ENCODE measurements at regions not wholly inside any gene's neighbourhood (a gene's known extent, or its start where the extent isn't known, plus 50 kb on each side); places are given as distances from the start of the nearest gene placed in this dataset.

DNA sequence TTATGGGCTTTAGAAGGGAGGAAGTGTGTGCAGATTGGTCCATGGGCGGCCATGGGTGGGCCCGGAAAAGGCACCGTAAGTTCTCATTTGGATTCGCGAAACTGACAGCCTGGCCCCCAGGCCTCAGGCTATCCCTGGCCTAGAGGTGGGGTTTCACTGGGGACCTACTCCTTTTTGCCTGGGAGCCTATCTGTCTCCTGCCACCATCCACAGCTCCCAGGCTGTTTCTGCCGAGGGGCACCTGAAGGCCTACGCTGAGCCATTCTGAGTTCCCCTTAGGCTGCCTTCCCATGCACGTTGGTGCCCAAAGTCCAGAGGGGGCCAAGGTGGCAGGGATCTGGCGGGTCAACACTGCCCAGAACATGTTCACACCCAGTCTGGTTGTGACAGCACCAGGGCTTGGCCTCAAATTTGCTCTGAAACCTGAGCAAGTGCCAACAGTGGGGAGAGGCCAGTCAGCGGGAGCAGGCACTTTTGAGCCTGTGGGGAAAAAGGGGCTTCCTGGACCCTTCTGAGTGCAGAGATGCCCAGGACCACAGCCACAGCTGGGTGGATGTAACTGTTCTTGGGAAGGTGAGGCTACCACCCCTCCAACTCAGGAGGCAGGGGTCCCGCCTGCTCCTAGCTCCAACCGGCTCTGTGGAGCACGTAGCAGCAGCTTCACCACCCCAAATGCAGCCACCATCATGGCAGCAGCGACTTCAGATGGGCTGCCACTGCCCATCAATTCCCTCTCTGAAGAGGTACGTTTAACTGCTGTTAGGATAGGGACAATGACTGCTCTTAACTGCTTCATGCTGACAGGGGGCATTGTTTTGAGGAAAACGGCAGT lies 73.6 kb upstream of the ZNF804A start:
- H3K9me3 ChIP-seq (ENCODE audit: control insufficient read depth, low read depth, low read length): peaks cover 11% of the 10 kb centered on the region
- DNase-seq: no peak
- no peak overlapping the region for H3K4me3 ChIP-seq (ENCODE audit: low read length)
- H3K36me3 ChIP-seq (ENCODE audit: control insufficient read depth, insufficient read depth, low read length): no peaks in the 10 kb centered on the region
- H3K4me1 ChIP-seq (ENCODE audit: control insufficient read depth, insufficient read depth, low read length): no peaks in the 10 kb centered on the region
- WGBS (ENCODE audit: insufficient coverage, low lambda C conversion rate): no CpG with 5 or more reads among the region's 16 CpGs
- no peaks in the 10 kb centered on the region for H3K27me3 ChIP-seq (ENCODE audit: control insufficient read depth, insufficient read depth, low read length)
- H3K27ac ChIP-seq (ENCODE audit: low read length): no peak overlapping the region

DNA sequence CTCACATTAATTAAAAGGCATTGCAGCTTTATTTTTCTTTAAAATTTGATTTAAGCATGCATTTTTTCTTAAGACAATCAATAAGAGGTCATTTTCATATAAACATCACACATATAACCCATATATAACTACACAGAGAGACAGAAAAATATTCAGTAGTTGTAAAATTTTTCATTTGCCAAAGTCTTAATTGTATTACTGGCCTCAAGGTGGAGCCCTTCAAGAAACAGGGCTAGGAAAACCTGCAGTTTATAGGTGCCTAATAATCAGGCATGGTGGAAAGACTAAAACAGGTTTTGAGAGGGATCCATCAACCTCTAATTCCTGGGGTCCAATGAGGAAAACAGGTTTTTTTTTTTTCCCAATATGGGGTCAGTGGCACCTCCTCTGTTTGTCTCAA lies 71.3 kb upstream of the ZNF804A start:
- H3K4me1 ChIP-seq (ENCODE audit: control insufficient read depth, insufficient read depth, low read length): no peaks in the 10 kb centered on the region
- no peaks in the 10 kb centered on the region for H3K36me3 ChIP-seq (ENCODE audit: control insufficient read depth, insufficient read depth, low read length)
- no peak overlapping the region for H3K27ac ChIP-seq (ENCODE audit: low read length)
- H3K4me3 ChIP-seq (ENCODE audit: low read length): no peak overlapping the region
- DNase-seq: no peak
- H3K27me3 ChIP-seq (ENCODE audit: control insufficient read depth, insufficient read depth, low read length): no peaks in the 10 kb centered on the region
- peaks cover 11% of the 10 kb centered on the region for H3K9me3 ChIP-seq (ENCODE audit: control insufficient read depth, low read depth, low read length)

DNA sequence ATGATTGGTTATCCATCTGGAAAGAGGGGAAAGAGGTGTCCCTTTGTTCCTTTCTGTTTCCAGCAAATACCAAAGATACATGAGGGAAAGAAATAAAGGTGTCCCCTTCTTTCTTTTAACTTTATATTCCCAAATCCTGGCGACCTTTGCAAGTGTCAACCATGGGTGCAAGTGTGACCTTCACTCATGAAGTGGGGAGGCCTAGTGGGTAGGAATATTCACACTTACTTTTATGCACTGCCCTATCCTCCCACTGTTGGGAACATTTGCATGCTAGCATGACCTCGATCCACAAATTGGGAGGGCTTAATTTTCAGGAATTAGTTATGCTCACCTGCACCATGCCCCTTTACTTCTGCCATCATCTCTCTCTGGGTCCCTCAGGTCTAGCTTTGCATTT lies 70.2 kb upstream of the ZNF804A start:
- Histone ChIP-seq H3K27ac (ENCODE audit: low read length) (no peak overlapping the region), H3K27me3 (ENCODE audit: control insufficient read depth, insufficient read depth, low read length) (no peaks in the 10 kb centered on the region), H3K4me1 (ENCODE audit: control insufficient read depth, insufficient read depth, low read length) (no peaks in the 10 kb centered on the region), H3K36me3 (ENCODE audit: control insufficient read depth, insufficient read depth, low read length) (no peaks in the 10 kb centered on the region), H3K4me3 (ENCODE audit: low read length) (no peak overlapping the region), H3K9me3 (ENCODE audit: control insufficient read depth, low read depth, low read length) (peaks cover 11% of the 10 kb centered on the region)
- no CpG with 5 or more reads among the region's 2 CpGs for WGBS (ENCODE audit: insufficient coverage, low lambda C conversion rate)
- DNase-seq: no peak

DNA sequence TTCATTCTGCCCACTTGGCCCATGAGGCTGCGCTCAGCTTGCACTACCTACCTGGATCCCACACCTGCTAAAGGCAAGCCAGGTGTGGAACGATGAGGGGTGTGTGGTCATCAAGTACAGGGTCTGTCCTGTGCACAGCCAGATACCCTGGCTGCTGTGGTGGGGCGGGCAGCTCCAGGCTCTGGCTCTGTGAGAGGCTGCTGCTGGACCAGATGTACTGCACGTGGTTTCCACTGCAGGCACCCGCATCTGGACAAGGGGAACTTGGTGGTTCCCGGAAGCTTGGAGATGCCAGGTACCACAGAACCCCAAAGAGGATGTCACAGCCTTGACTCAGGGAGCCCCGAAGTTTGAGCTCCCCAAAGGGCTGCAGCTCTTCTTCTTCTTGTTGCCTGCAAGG lies 68.1 kb upstream of the ZNF804A start:
- no peak for DNase-seq
- Histone ChIP-seq H3K27me3 (ENCODE audit: control insufficient read depth, insufficient read depth, low read length) (no peaks in the 10 kb centered on the region), H3K36me3 (ENCODE audit: control insufficient read depth, insufficient read depth, low read length) (no peaks in the 10 kb centered on the region), H3K9me3 (ENCODE audit: control insufficient read depth, low read depth, low read length) (peaks cover 11% of the 10 kb centered on the region), H3K4me3 (ENCODE audit: low read length) (no peak overlapping the region), H3K4me1 (ENCODE audit: control insufficient read depth, insufficient read depth, low read length) (no peaks in the 10 kb centered on the region), H3K27ac (ENCODE audit: low read length) (no peak overlapping the region)
- WGBS (ENCODE audit: insufficient coverage, low lambda C conversion rate): no CpG with 5 or more reads among the region's 7 CpGs

DNA sequence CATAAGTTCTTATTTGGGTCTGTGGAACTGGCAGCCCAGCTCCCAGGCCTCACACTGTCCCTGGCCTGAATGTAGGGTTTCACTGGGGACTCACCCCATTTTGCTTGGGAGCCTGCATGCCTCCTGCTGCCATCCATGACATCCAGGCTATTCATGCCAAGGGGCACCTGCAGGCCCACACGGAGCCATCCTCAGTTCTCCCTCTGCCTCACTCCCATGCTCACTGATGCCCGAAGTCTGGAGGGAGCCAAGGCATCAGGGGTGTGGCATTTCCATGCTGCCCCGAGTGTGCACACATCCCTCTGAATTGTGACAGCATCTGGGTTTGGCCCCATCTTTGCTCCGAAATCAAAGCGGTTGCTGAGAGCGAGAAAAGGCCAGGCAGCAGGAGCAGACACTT lies 67.4 kb upstream of the ZNF804A start:
- no peaks in the 10 kb centered on the region for H3K27me3 ChIP-seq (ENCODE audit: control insufficient read depth, insufficient read depth, low read length)
- H3K9me3 ChIP-seq (ENCODE audit: control insufficient read depth, low read depth, low read length): peaks cover 11% of the 10 kb centered on the region
- DNase-seq: no peak
- H3K4me3 ChIP-seq (ENCODE audit: low read length): no peak overlapping the region
- WGBS (ENCODE audit: insufficient coverage, low lambda C conversion rate): no CpG with 5 or more reads among the region's 6 CpGs
- H3K27ac ChIP-seq (ENCODE audit: low read length): no peak overlapping the region
- no peaks in the 10 kb centered on the region for H3K36me3 ChIP-seq (ENCODE audit: control insufficient read depth, insufficient read depth, low read length)
- no peaks in the 10 kb centered on the region for H3K4me1 ChIP-seq (ENCODE audit: control insufficient read depth, insufficient read depth, low read length)

DNA sequence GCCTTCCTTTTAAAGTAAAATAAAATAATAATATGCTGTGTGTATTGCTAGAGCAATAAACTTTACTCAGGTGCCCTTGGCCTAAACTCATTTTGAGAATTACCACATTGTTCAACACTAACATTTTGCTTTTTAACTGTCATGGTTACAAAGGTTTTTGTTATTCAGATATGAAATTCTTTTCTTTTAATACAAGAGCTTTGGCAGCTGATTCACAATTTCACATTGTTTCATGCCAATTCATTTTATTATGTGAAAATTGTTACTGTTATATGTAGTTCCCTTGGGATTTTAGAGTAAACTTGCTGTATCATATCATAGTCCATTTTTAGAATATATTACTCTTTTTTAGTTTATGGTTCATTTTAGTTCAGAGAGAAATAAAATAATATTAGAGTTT lies 65.8 kb upstream of the ZNF804A start:
- Histone ChIP-seq H3K4me3 (ENCODE audit: low read length) (no peak overlapping the region), H3K27me3 (ENCODE audit: control insufficient read depth, insufficient read depth, low read length) (no peaks in the 10 kb centered on the region), H3K36me3 (ENCODE audit: control insufficient read depth, insufficient read depth, low read length) (no peaks in the 10 kb centered on the region), H3K27ac (ENCODE audit: low read length) (no peak overlapping the region), H3K4me1 (ENCODE audit: control insufficient read depth, insufficient read depth, low read length) (no peaks in the 10 kb centered on the region), H3K9me3 (ENCODE audit: control insufficient read depth, low read depth, low read length) (peaks cover 11% of the 10 kb centered on the region)
- DNase-seq: no peak

DNA sequence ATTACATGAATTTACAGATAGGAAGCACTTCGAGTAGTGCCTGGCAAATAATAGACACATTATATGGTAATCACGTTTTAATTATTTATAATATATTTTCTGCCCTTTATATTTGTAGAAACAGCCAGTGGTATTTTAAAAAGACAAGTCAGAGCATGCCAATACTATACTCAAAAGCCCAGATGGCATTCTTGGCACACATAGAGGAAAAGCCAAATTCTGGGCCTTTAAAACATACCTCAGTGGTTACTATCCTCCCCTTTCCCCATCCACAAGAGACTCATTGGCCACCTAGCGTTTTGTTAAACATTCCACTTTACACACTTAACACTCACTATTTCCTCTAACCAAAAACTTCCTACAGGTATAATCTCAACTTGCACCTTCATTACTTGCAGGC lies 63.3 kb upstream of the ZNF804A start:
- WGBS (ENCODE audit: insufficient coverage, low lambda C conversion rate): 100% methylated on average over 1 of the region's 3 CpGs
- H3K4me3 ChIP-seq (ENCODE audit: low read length): no peak overlapping the region
- no peak for DNase-seq
- H3K27ac ChIP-seq (ENCODE audit: low read length): no peak overlapping the region
- no peaks in the 10 kb centered on the region for H3K36me3 ChIP-seq (ENCODE audit: control insufficient read depth, insufficient read depth, low read length)
- H3K27me3 ChIP-seq (ENCODE audit: control insufficient read depth, insufficient read depth, low read length): no peaks in the 10 kb centered on the region
- H3K9me3 ChIP-seq (ENCODE audit: control insufficient read depth, low read depth, low read length): no peaks in the 10 kb centered on the region
- H3K4me1 ChIP-seq (ENCODE audit: control insufficient read depth, insufficient read depth, low read length): no peaks in the 10 kb centered on the region

DNA sequence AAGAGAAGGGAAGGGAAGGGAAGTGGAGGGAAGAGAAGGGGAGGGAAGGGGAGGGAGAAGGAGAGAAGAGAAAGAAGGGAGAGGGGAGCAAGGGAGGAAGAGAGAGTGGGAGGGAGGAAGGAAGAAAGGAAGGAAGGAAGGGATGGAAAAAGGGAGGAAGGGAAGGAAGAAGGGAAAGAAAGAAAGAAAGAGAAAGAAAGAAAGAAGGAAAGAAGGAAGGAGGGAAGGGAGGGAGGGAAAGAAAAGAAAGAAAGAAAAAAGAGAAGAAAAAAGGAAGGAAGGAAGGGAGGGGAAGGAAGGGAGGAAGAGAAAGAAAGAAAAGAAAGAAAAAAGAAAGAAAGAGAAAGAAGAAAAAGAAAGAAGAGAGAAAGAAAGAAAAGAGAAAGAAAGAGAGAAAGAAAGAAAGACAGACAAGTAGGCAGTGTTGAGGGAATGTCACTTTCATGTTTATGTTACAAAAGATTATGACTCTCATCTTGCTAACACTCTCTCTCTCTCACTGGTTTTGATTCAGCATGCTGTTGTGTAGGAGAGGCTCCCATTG lies 58.0 kb upstream of the ZNF804A start:
- Histone ChIP-seq H3K4me1 (ENCODE audit: control insufficient read depth, insufficient read depth, low read length) (no peaks in the 10 kb centered on the region), H3K9me3 (ENCODE audit: control insufficient read depth, low read depth, low read length) (no peaks in the 10 kb centered on the region), H3K36me3 (ENCODE audit: control insufficient read depth, insufficient read depth, low read length) (no peaks in the 10 kb centered on the region), H3K27ac (ENCODE audit: low read length) (no peak overlapping the region), H3K27me3 (ENCODE audit: control insufficient read depth, insufficient read depth, low read length) (no peaks in the 10 kb centered on the region), H3K4me3 (ENCODE audit: low read length) (no peak overlapping the region)
- DNase-seq: no peak

DNA sequence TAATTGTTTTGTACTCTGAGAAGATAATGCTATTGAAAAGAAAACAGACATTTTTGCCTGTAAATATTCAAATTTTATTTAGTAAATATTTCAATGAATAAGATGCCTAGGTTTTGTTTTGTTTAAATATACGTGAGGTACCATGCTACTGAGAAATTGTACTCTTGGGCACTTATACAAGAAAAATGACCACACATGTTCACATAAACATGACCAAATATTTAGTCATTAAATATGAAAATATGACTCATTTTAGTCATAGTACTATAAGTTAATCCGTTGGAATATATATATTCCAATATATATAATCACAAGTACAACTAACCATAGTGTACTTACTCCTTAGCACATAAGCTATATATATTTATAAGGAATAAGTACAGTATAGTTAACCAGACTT lies 56.7 kb upstream of the ZNF804A start:
- H3K27me3 ChIP-seq (ENCODE audit: control insufficient read depth, insufficient read depth, low read length): no peaks in the 10 kb centered on the region
- H3K4me3 ChIP-seq (ENCODE audit: low read length): no peak overlapping the region
- WGBS (ENCODE audit: insufficient coverage, low lambda C conversion rate): 60% methylated on average over 1 of the region's 2 CpGs
- no peak overlapping the region for H3K27ac ChIP-seq (ENCODE audit: low read length)
- no peak for DNase-seq
- no peaks in the 10 kb centered on the region for H3K36me3 ChIP-seq (ENCODE audit: control insufficient read depth, insufficient read depth, low read length)
- H3K9me3 ChIP-seq (ENCODE audit: control insufficient read depth, low read depth, low read length): no peaks in the 10 kb centered on the region
- H3K4me1 ChIP-seq (ENCODE audit: control insufficient read depth, insufficient read depth, low read length): no peaks in the 10 kb centered on the region

DNA sequence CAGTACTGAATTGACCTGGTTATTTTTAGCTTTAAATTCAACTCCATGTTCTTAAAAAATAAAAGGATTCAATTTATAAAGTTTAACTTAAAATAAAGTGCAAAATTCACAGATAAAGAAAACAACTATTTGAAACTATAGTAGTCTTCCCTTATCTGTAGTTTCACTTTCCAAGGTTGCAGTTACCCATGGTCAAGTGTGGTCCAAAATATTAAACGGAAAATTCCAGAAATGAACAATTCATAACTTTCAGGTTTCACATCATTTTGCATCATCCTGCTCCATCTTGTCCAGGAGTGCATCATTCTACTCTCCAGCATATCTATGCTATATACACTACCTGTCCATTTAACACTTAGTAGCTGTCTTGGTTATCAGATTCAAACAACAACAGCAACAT lies 54.5 kb upstream of the ZNF804A start:
- Histone ChIP-seq H3K27ac (ENCODE audit: low read length) (no peak overlapping the region), H3K36me3 (ENCODE audit: control insufficient read depth, insufficient read depth, low read length) (no peaks in the 10 kb centered on the region), H3K9me3 (ENCODE audit: control insufficient read depth, low read depth, low read length) (no peaks in the 10 kb centered on the region), H3K27me3 (ENCODE audit: control insufficient read depth, insufficient read depth, low read length) (no peaks in the 10 kb centered on the region), H3K4me3 (ENCODE audit: low read length) (no peak overlapping the region), H3K4me1 (ENCODE audit: control insufficient read depth, insufficient read depth, low read length) (no peaks in the 10 kb centered on the region)
- no peak for DNase-seq
- 57% methylated on average over 1 of the region's 1 CpG for WGBS (ENCODE audit: insufficient coverage, low lambda C conversion rate)

Data from large intestine (tissue), 3 donors.